ENCODE measurements at regions not wholly inside any gene's neighbourhood (a gene's known extent, or its start where the extent isn't known, plus 50 kb on each side); places are given as distances from the start of the nearest gene placed in this dataset.

GRCh38 chr1:229004066-229004833, 266.7 kb upstream of the RAB4A start:
- H3K9me3 ChIP-seq (ENCODE audit: low read length), result no peaks in the 10 kb centered on the region
- no peaks in the 10 kb centered on the region for H3K79me2 ChIP-seq (replicated peaks; ENCODE audit: insufficient read depth, low read length)
- no peaks in the 10 kb centered on the region for H3K27me3 ChIP-seq (ENCODE audit: insufficient read depth, low read depth, low read length)
- H2AFZ ChIP-seq (ENCODE audit: low read depth, low read length), result no peak overlapping the region
- no peaks in the 10 kb centered on the region for H4K20me1 ChIP-seq (ENCODE audit: insufficient read depth)
- no peaks in the 10 kb centered on the region for H3F3A ChIP-seq (ENCODE audit: insufficient read depth, low read length, poor library complexity, severe bottlenecking)
- H3K4me2 ChIP-seq (ENCODE audit: low read length), result no peak overlapping the region
- H3K4me3 ChIP-seq (ENCODE audit: low read length), result no peak overlapping the region
- H3K27ac ChIP-seq (ENCODE audit: low read length), result no peak overlapping the region
- TF ChIP-seq, protein P1, sequence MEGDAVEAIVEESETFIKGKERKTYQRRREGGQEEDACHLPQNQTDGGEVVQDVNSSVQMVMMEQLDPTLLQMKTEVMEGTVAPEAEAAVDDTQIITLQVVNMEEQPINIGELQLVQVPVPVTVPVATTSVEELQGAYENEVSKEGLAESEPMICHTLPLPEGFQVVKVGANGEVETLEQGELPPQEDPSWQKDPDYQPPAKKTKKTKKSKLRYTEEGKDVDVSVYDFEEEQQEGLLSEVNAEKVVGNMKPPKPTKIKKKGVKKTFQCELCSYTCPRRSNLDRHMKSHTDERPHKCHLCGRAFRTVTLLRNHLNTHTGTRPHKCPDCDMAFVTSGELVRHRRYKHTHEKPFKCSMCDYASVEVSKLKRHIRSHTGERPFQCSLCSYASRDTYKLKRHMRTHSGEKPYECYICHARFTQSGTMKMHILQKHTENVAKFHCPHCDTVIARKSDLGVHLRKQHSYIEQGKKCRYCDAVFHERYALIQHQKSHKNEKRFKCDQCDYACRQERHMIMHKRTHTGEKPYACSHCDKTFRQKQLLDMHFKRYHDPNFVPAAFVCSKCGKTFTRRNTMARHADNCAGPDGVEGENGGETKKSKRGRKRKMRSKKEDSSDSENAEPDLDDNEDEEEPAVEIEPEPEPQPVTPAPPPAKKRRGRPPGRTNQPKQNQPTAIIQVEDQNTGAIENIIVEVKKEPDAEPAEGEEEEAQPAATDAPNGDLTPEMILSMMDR (IDR thresholded peaks at IDR 0.05; ENCODE audit: poor library complexity, severe bottlenecking), result no peak
- TF ChIP-seq TAF1 (IDR thresholded peaks at IDR 0.05; ENCODE audit: low read depth), result no peak
- TF ChIP-seq RAD21 (conservative IDR thresholded peaks at IDR 0.05), result no peak
- no peak for TF ChIP-seq EP300 (conservative IDR thresholded peaks at IDR 0.05; ENCODE audit: poor library complexity, severe bottlenecking)
- no peak for TF ChIP-seq POLR2AphosphoS5 (IDR thresholded peaks at IDR 0.05)
- no peak for TF ChIP-seq SMC3 (conservative IDR thresholded peaks at IDR 0.05; ENCODE audit: poor library complexity)
- no peak for TF ChIP-seq REST (IDR thresholded peaks at IDR 0.05; ENCODE audit: borderline replicate concordance)
- no peak for TF ChIP-seq EZH2 (IDR thresholded peaks at IDR 0.05; ENCODE audit: borderline replicate concordance, insufficient read depth, low read length, poor library complexity, severe bottlenecking)
- no peak for TF ChIP-seq MXI1 (conservative IDR thresholded peaks at IDR 0.05; ENCODE audit: poor library complexity, severe bottlenecking)
- no peaks in the 10 kb centered on the region for H3K36me3 ChIP-seq (ENCODE audit: insufficient read depth, low read length)
- no peaks in the 10 kb centered on the region for H3K9me2 ChIP-seq (ENCODE audit: insufficient read depth, low read length)
- H3K9ac ChIP-seq (ENCODE audit: low read length), result no peak overlapping the region

DNA sequence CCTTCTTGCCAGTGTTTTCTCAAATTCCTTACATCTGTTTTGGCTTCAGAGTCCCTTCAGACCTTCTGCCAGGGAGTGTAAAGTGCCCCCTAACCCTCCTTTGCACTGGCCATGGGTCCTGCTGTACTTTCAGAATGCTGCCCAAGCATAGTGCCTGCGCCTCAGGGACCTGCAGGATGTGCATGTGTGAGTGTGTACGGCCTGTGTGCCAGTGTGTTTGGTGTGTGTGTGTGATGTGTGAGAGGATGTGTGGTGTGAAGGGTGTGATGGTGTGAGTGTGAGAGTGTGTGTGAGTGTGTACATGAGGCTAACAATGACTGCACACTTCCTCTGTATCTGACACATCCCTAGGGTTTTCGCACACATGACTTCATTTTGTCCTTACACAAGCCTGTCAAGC, 265.8 kb upstream of the RAB4A start:
- H4K20me1 ChIP-seq (ENCODE audit: insufficient read depth), result no peaks in the 10 kb centered on the region
- H3K9ac ChIP-seq (ENCODE audit: low read length), result no peak overlapping the region
- no peak overlapping the region for H3K4me3 ChIP-seq (ENCODE audit: low read length)
- TF ChIP-seq EZH2 (IDR thresholded peaks at IDR 0.05; ENCODE audit: borderline replicate concordance, insufficient read depth, low read length, poor library complexity, severe bottlenecking), result no peak
- no peak for TF ChIP-seq POLR2AphosphoS5 (IDR thresholded peaks at IDR 0.05)
- TF ChIP-seq, protein P1 (IDR thresholded peaks at IDR 0.05; ENCODE audit: poor library complexity, severe bottlenecking), result no peak
- no peak overlapping the region for H2AFZ ChIP-seq (ENCODE audit: low read depth, low read length)
- H3K9me3 ChIP-seq (ENCODE audit: low read length), result no peaks in the 10 kb centered on the region
- no peak overlapping the region for H3K4me2 ChIP-seq (ENCODE audit: low read length)
- H3F3A ChIP-seq (ENCODE audit: insufficient read depth, low read length, poor library complexity, severe bottlenecking), result no peaks in the 10 kb centered on the region
- no peaks in the 10 kb centered on the region for H3K27me3 ChIP-seq (ENCODE audit: insufficient read depth, low read depth, low read length)
- no peaks in the 10 kb centered on the region for H3K36me3 ChIP-seq (ENCODE audit: insufficient read depth, low read length)
- no peaks in the 10 kb centered on the region for H3K79me2 ChIP-seq (replicated peaks; ENCODE audit: insufficient read depth, low read length)
- no peak overlapping the region for H3K27ac ChIP-seq (ENCODE audit: low read length)
- no peaks in the 10 kb centered on the region for H3K9me2 ChIP-seq (ENCODE audit: insufficient read depth, low read length)
